Trophoblast cell (in vitro differentiated cells and primary cell): ENCODE measurements at regions not wholly inside any gene's neighbourhood (a gene's known extent, or its start where the extent isn't known, plus 50 kb on each side); places are given as distances from the start of the nearest gene placed in this dataset.
A peak's percentile ranks its signal among the peaks of the same experiment; 100 is the strongest.

Experiments
- DNase-seq, 2 donors: peaks; one replicate each; pipeline ENCODE4 v3.0.0-alpha.2; 2016
- H2AFZ ChIP-seq: 2 replicates; pipeline ENCODE4 v1.6.1; 2013; ENCODE audit warnings: low read length, moderate library complexity, mild to moderate bottlenecking; ENCODE audit not compliant: insufficient read depth, poor library complexity
- H2AK5ac ChIP-seq: 2 replicates; pipeline ENCODE4 v1.6.1; 2013; ENCODE audit warnings: mild to moderate bottlenecking, low read length
- H2BK120ac ChIP-seq: 2 replicates; pipeline ENCODE4 v1.6.1; 2013; ENCODE audit warnings: low read length, mild to moderate bottlenecking, moderate library complexity; ENCODE audit not compliant: insufficient read depth, poor library complexity
- H2BK12ac ChIP-seq: 2 replicates; pipeline ENCODE4 v1.6.1; 2013; ENCODE audit warnings: mild to moderate bottlenecking, low read length, moderate library complexity
- H2BK5ac ChIP-seq: 2 replicates; pipeline ENCODE4 v1.6.1; 2013; ENCODE audit warnings: low read length, low read depth, moderate library complexity, mild to moderate bottlenecking; ENCODE audit not compliant: poor library complexity
- H3K14ac ChIP-seq: 2 replicates; pipeline ENCODE4 v1.6.1; 2013; ENCODE audit warnings: mild to moderate bottlenecking, low read length
- H3K18ac ChIP-seq: 2 replicates; pipeline ENCODE4 v1.6.1; 2013; ENCODE audit warnings: mild to moderate bottlenecking, low read length
- H3K23ac ChIP-seq: 2 replicates; pipeline ENCODE4 v1.6.1; 2013; ENCODE audit warnings: low read length
- H3K27ac ChIP-seq: 2 replicates; pipeline ENCODE4 v1.5.1; 2013; ENCODE audit warnings: low read depth, mild to moderate bottlenecking, inconsistent platforms, low read length, moderate library complexity
- H3K27me3 ChIP-seq: 2 replicates; pipeline ENCODE4 v1.6.1; 2013; ENCODE audit warnings: inconsistent platforms, mild to moderate bottlenecking, low read length, moderate library complexity; ENCODE audit not compliant: insufficient read depth
- H3K36me3 ChIP-seq, 2 experiments: 1 replicate in 1 of 2; 2 replicates in 1 of 2; pipeline ENCODE4 v1.6.1; 2013; ENCODE audit warnings: low read length in 2 of 2, mild to moderate bottlenecking in 2 of 2, moderate library complexity in 1 of 2; ENCODE audit not compliant: insufficient read depth in 2 of 2, control insufficient read depth in 1 of 2
- H3K4ac ChIP-seq: 2 replicates; pipeline ENCODE4 v1.6.1; 2013; ENCODE audit warnings: low read depth, mild to moderate bottlenecking, low read length, moderate library complexity
- H3K4me1 ChIP-seq, 2 experiments: 1 replicate in 1 of 2; 2 replicates in 1 of 2; pipeline ENCODE4 v1.6.1; 2013; ENCODE audit warnings: low read length in 2 of 2, mild to moderate bottlenecking in 2 of 2, moderate library complexity in 1 of 2; ENCODE audit not compliant: insufficient read depth in 2 of 2, control insufficient read depth in 1 of 2
- H3K4me2 ChIP-seq: 2 replicates; pipeline ENCODE4 v1.6.1; 2013; ENCODE audit warnings: inconsistent platforms, mild to moderate bottlenecking, low read length, moderate library complexity
- H3K4me3 ChIP-seq: 2 replicates; pipeline ENCODE4 v1.5.1; 2013; ENCODE audit warnings: mild to moderate bottlenecking, low read depth, low read length, inconsistent platforms
- H3K79me1 ChIP-seq: one replicate; pipeline ENCODE4 v1.6.1; 2013; ENCODE audit warnings: low read length
- H3K79me2 ChIP-seq: 2 replicates; pipeline ENCODE4 v1.6.1; 2013; ENCODE audit warnings: low read length, mild to moderate bottlenecking; ENCODE audit not compliant: control insufficient read depth, insufficient read depth, poor library complexity
- H3K9ac ChIP-seq: 2 replicates; pipeline ENCODE4 v1.6.1; 2013; ENCODE audit warnings: mild to moderate bottlenecking, low read length
- H3K9me3 ChIP-seq: 2 replicates; pipeline ENCODE4 v1.6.1; 2013; ENCODE audit warnings: low read depth, mild to moderate bottlenecking, control low read depth, inconsistent platforms, low read length; ENCODE audit not compliant: insufficient read depth
- H4K12ac ChIP-seq: 2 replicates; pipeline ENCODE4 v1.6.1; 2013; ENCODE audit warnings: low read depth, mild to moderate bottlenecking, low read length, moderate library complexity
- H4K8ac ChIP-seq: 2 replicates; pipeline ENCODE4 v1.6.1; 2013; ENCODE audit warnings: low read depth, mild to moderate bottlenecking, low read length, moderate library complexity
- H4K91ac ChIP-seq: one replicate; pipeline ENCODE4 v1.6.1; 2013; ENCODE audit warnings: low read depth, mild to moderate bottlenecking, low read length, moderate library complexity
- WGBS: extraction: QIAGEN DNeasy Blood & Tissue Kit; methylation state at CpG from one replicate; pipeline ENCODE4 v1.1.7; 2013; ENCODE audit warnings: missing lambda C conversion rate; ENCODE audit not compliant: insufficient read length, insufficient coverage; ENCODE audit errors: extremely low coverage; 5-methylcytosine and 5-hydroxymethylcytosine counted together

DNA sequence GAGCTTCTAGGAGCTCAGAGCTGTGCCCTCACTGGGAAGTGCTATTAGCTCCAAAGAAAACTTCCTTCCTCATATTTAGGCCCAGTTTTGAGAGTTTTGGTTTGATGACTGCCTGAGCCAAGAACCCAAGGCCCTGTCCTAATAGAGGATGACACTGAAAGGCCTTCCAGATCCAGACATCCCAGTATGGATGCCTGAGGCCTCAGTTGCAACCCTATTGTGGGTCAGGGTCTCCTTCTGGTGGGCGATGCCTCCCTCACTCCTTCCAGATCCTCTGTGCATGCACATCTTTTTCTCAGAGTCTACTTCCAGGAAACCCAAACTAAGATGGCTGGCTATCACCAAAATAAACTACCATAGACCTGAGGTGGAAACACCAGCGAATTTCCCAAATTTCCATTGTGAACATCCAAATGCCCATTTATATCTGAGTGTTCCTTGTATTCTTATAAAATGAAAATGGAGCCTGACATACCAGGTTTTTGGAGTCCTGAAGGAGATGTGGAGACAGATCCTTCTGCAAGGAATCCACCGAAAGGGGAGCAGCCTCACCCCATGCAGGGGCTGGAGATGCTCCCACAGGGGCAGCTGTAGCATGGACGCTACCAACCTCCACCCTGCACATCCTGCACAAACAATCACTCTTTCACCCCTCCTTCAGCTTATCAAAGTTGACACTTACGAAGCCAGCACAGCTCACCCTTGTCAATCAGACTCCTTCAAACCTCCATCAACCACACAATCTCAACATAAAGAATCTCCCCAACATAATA lies 61.1 kb downstream of the GGTLC2 start:
- H3K9me3 ChIP-seq, result peaks cover 6% of the 10 kb centered on the region
- H4K12ac ChIP-seq, result no peak overlapping the region
- no peak overlapping the region for H3K4ac ChIP-seq
- no peak overlapping the region for H4K8ac ChIP-seq
- H2AK5ac ChIP-seq, result no peak overlapping the region
- no peak overlapping the region for H2BK5ac ChIP-seq
- H3K14ac ChIP-seq, result no peak overlapping the region
- no peaks in the 10 kb centered on the region for H3K4me1 ChIP-seq
- no peaks in the 10 kb centered on the region for H3K79me1 ChIP-seq
- H3K9ac ChIP-seq, result no peak overlapping the region
- no peak overlapping the region for H2BK12ac ChIP-seq
- no CpG with 5 or more reads among the region's 5 CpGs for WGBS
- H3K18ac ChIP-seq, result no peak overlapping the region
- no peak overlapping the region for H3K4me3 ChIP-seq
- no peaks in the 10 kb centered on the region for H3K36me3 ChIP-seq
- no peak overlapping the region for H3K4me2 ChIP-seq
- H4K91ac ChIP-seq, result no peak overlapping the region
- no peak overlapping the region for H2AFZ ChIP-seq
- H3K27me3 ChIP-seq, result no peaks in the 10 kb centered on the region
- H3K27ac ChIP-seq, result no peak overlapping the region
- no peak overlapping the region for H2BK120ac ChIP-seq
- H3K23ac ChIP-seq, result no peak overlapping the region
- no peaks in the 10 kb centered on the region for H3K79me2 ChIP-seq
- no peak for DNase-seq

DNA sequence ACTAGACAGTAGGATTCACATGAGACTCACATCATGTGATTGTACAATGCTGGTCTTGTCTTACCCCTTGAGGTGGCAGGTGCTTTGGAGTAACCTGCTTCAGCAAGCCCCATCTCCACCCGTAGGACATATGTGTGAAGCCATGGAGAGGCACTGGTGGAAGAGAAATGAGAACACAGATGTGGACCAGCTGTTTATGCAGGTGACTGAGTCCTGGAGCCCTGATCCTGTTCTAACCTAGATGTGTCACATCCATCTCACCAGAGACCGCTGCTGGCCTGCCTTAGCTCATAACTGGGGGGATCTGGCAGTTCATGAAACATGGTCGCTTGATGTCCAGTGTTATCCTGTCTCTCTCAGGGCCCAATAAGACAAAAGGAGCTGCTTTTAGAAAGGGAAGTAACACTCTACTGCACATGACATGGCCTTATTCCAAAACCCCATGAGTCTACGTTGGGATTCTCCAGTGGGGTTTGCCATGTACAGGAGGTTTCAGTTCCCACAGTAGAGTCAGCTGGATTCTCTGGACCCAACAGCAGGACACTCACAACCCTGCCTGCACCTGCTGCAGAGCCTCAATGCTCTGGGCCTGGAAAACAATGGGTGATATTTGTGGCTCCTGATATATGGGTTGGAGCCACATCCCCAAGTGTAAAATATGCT lies 62.0 kb downstream of the GGTLC2 start:
- Histone ChIP-seq H2AFZ (no peak overlapping the region), H4K12ac (no peak overlapping the region), H3K23ac (no peak overlapping the region), H2BK5ac (no peak overlapping the region), H3K9ac (no peak overlapping the region), H3K4me2 (no peak overlapping the region), H3K27ac (no peak overlapping the region), H3K9me3 (peaks cover 6% of the 10 kb centered on the region), H3K27me3 (no peaks in the 10 kb centered on the region), H3K14ac (no peak overlapping the region), H3K36me3 (no peaks in the 10 kb centered on the region), H2BK120ac (no peak overlapping the region), H3K4me1 (no peaks in the 10 kb centered on the region), H2BK12ac (no peak overlapping the region), H2AK5ac (no peak overlapping the region), H4K8ac (no peak overlapping the region), H3K79me2 (no peaks in the 10 kb centered on the region), H3K18ac (no peak overlapping the region), H3K79me1 (no peaks in the 10 kb centered on the region), H3K4me3 (no peak overlapping the region), H4K91ac (no peak overlapping the region), H3K4ac (no peak overlapping the region)
- DNase-seq, result no peak
- no CpG with 5 or more reads among the region's 4 CpGs for WGBS

DNA sequence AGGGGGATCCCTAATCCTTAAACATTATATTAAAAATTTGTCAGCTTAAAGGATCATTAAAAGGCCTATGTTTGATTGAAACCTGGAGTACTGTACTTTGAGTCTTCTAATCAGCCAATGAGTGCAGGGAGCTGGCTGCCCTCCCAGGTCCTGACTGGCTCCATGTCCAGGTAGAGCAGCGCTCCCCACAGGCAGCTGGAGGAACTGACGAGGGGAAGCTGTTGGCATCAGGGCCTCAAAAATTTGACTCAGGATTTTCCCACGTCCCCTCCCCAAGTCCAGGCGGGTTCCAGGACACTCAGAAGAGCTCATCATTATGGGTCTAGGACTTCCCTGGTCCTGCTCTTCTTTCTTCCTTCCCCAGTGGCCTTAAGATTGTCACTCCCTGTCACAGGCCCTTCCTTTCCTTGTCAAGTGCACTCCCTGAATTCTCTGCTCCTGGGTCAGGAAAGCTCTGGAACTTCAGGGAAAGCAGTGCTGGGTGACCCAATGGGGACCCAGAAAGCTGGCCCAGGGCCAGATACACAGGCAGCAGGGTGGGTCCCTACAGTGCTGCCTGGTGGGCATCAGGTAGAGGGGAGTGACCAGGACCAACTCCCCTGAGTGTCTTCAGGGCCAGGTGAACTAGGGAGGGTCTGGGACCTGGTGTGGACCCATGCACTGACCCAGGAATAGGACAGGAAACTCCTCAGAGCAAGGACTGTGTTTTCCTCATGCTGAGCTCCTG lies 65.5 kb downstream of the GGTLC2 start:
- Histone ChIP-seq H4K12ac (no peak overlapping the region), H2BK5ac (no peak overlapping the region), H3K4me2 (no peak overlapping the region), H3K18ac (no peak overlapping the region), H4K91ac (no peak overlapping the region), H3K14ac (no peak overlapping the region), H2AK5ac (no peak overlapping the region), H4K8ac (no peak overlapping the region), H2AFZ (no peak overlapping the region), H3K4me3 (no peak overlapping the region), H3K9me3 (no peaks in the 10 kb centered on the region), H3K79me2 (no peaks in the 10 kb centered on the region), H3K4me1 (no peaks in the 10 kb centered on the region), H3K79me1 (no peaks in the 10 kb centered on the region), H3K36me3 (no peaks in the 10 kb centered on the region), H3K4ac (no peak overlapping the region), H2BK12ac (no peak overlapping the region), H3K9ac (no peak overlapping the region), H2BK120ac (no peak overlapping the region), H3K27me3 (no peaks in the 10 kb centered on the region), H3K27ac (no peak overlapping the region), H3K23ac (no peak overlapping the region)
- no CpG with 5 or more reads among the region's 4 CpGs for WGBS
- DNase-seq, result no peak

DNA sequence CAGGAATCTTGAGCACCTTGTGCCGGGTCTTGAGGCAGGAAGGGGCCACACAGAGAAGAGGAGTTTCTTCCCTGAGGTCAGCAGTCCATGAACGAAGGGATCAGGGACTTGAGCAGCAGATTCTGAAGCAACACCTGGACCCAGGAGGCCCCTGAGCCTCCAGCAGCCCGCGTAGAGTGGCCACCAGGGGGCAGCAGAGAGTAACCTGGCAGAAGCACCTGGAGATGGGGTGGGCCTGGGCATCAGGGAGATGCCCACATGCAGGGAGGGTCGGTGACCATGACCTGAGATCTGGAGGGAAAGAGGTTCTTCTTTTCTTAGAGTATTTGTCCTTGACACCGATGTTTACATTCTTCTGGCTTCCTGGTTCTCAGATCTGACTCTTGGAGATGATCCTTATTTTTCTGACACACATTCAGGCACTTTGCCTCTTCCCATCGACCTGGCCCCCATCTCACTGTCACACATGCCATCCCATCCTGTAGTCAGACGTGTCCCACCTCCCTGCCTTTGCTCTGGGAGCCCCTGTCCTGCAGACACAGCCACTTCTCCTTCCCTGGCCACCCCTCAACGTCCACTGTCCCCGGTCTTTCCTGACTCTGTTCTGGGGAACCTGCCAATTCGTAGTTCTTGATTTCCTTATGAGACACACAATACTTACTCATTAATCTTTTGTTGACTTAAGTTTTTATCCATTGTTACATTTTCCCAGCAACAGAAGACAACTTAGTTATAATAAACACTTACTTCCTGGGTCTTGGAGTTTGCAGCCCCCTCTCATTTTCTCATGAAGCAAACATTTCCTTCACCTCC lies 66.5 kb downstream of the GGTLC2 start:
- WGBS, result no CpG with 5 or more reads among the region's 11 CpGs
- Histone ChIP-seq H3K14ac (no peak overlapping the region), H3K79me1 (no peaks in the 10 kb centered on the region), H4K8ac (no peak overlapping the region), H3K4ac (no peak overlapping the region), H2AFZ (no peak overlapping the region), H3K27me3 (peaks cover 2% of the 10 kb centered on the region), H3K36me3 (no peaks in the 10 kb centered on the region), H3K23ac (no peak overlapping the region), H4K91ac (no peak overlapping the region), H3K4me2 (no peak overlapping the region), H3K79me2 (no peaks in the 10 kb centered on the region), H4K12ac (no peak overlapping the region), H2AK5ac (no peak overlapping the region), H3K9ac (no peak overlapping the region), H2BK5ac (no peak overlapping the region), H2BK12ac (no peak overlapping the region), H3K4me1 (no peaks in the 10 kb centered on the region), H3K18ac (no peak overlapping the region), H3K27ac (no peak overlapping the region), H3K4me3 (no peak overlapping the region), H3K9me3 (no peaks in the 10 kb centered on the region), H2BK120ac (no peak overlapping the region)
- peak; percentile 40 to 74 for DNase-seq
